NB4 (cell line): ENCODE measurements at regions not wholly inside any gene's neighbourhood (a gene's known extent, or its start where the extent isn't known, plus 50 kb on each side); places are given as distances from the start of the nearest gene placed in this dataset.

Source experiments
- MYC ChIP-seq: IDR thresholded peaks from 2 replicates; pipeline ENCODE4 v1.6.1; 2011; ENCODE audit warnings: low read depth, low read length
- POLR2A ChIP-seq: IDR thresholded peaks from 2 replicates; pipeline ENCODE4 v1.6.1; 2011; ENCODE audit warnings: mild to moderate bottlenecking; ENCODE audit not compliant: insufficient read length; ENCODE audit errors: extremely low read depth
- TF ChIP-seq, protein P1 (sequence below): IDR thresholded peaks from one replicate; pipeline ENCODE4 v1.5.1; 2012; ENCODE audit warnings: low read depth, low read length
- TF ChIP-seq, protein P2 (sequence below): IDR thresholded peaks from 2 replicates; pipeline ENCODE4 v1.6.1; 2011; ENCODE audit warnings: low read depth, low read length

DNA sequence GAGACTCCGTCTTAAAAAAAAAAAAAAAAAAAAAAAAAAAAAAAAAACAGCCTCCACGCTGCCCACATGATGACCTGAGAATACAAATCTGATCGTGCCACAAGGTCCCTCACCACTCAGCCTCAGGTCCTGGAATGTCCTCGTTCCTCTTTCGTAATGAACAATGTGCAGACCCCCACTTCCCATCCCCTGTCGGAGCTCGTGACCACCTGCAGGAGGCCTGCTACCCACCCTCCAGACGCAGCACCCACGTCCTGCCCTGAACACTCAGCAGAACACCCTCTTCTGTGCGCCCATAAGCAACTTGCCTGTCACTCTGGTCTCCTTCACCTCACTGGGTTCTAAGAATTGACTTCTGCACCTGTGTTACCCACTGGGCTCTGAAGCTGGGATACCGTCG lies 166.4 kb downstream of the KATNAL1 start:
- TF ChIP-seq, protein P1, sequence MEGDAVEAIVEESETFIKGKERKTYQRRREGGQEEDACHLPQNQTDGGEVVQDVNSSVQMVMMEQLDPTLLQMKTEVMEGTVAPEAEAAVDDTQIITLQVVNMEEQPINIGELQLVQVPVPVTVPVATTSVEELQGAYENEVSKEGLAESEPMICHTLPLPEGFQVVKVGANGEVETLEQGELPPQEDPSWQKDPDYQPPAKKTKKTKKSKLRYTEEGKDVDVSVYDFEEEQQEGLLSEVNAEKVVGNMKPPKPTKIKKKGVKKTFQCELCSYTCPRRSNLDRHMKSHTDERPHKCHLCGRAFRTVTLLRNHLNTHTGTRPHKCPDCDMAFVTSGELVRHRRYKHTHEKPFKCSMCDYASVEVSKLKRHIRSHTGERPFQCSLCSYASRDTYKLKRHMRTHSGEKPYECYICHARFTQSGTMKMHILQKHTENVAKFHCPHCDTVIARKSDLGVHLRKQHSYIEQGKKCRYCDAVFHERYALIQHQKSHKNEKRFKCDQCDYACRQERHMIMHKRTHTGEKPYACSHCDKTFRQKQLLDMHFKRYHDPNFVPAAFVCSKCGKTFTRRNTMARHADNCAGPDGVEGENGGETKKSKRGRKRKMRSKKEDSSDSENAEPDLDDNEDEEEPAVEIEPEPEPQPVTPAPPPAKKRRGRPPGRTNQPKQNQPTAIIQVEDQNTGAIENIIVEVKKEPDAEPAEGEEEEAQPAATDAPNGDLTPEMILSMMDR: no peak
- TF ChIP-seq, protein P2, sequence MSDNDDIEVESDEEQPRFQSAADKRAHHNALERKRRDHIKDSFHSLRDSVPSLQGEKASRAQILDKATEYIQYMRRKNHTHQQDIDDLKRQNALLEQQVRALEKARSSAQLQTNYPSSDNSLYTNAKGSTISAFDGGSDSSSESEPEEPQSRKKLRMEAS: no peak
- TF ChIP-seq POLR2A: no peak
- TF ChIP-seq MYC: no peak
